ENCODE measurements at regions not wholly inside any gene's neighbourhood (a gene's known extent, or its start where the extent isn't known, plus 50 kb on each side); places are given as distances from the start of the nearest gene placed in this dataset.

GRCh38 chr7:29622335-29623265 is 59.0 kb downstream of the PRR15 start:
- H3K36me3 ChIP-seq (ENCODE audit: control insufficient read depth in 4 of 4, insufficient read depth in 4 of 4, low read length in 4 of 4) = no peaks in the 10 kb centered on the region
- 83 to 87% methylated on average over 13 of the region's 13 CpGs for WGBS, 2 donors
- H3K9me3 ChIP-seq (ENCODE audit: control insufficient read depth in 4 of 4, insufficient read depth in 3 of 4, low read length in 3 of 4) = peaks cover 0 to 2% (median 0%) of the 10 kb centered on the region in 4 donors
- TF ChIP-seq CTCF (IDR thresholded peaks at IDR 0.05; ENCODE audit: control extremely low read depth, extremely low read depth) = no peak
- no peak for ATAC-seq (ENCODE audit: insufficient read depth, low FRiP score)
- H3K27ac ChIP-seq (ENCODE audit: low read depth in 1 of 2, low read length in 1 of 2) = no peak overlapping the region
- no peak overlapping the region for H3K4me3 ChIP-seq
- DNase-seq = no peak
- peaks cover 0 to 18% (median 3%) of the 10 kb centered on the region in 3 donors for H3K27me3 ChIP-seq (ENCODE audit: control insufficient read depth in 3 of 3, insufficient read depth in 3 of 3, low read length in 2 of 3)
- no peaks in the 10 kb centered on the region for H3K4me1 ChIP-seq (ENCODE audit: control insufficient read depth in 5 of 5, insufficient read depth in 5 of 5, low read length in 5 of 5)
- no peak overlapping the region for H3K9ac ChIP-seq (ENCODE audit: insufficient read depth in 1 of 2, low read length in 2 of 2)

- 83 to 93% methylated on average over 2 of the region's 2 CpGs for WGBS, 2 donors
- Histone ChIP-seq H3K4me3 (no peak overlapping the region), H3K4me1 (ENCODE audit: control insufficient read depth in 5 of 5, insufficient read depth in 5 of 5, low read length in 5 of 5) (no peaks in the 10 kb centered on the region), H3K27ac (ENCODE audit: low read depth in 1 of 2, low read length in 1 of 2) (no peak overlapping the region), H3K9ac (ENCODE audit: insufficient read depth in 1 of 2, low read length in 2 of 2) (no peak overlapping the region), H3K27me3 (ENCODE audit: control insufficient read depth in 3 of 3, insufficient read depth in 3 of 3, low read length in 2 of 3) (peaks cover 0 to 18% (median 3%) of the 10 kb centered on the region in 3 donors), H3K36me3 (ENCODE audit: control insufficient read depth in 4 of 4, insufficient read depth in 4 of 4, low read length in 4 of 4) (no peaks in the 10 kb centered on the region), H3K9me3 (ENCODE audit: control insufficient read depth in 4 of 4, insufficient read depth in 3 of 4, low read length in 3 of 4) (peaks cover 0 to 2% (median 0%) of the 10 kb centered on the region in 4 donors)
- no peak for DNase-seq
- ATAC-seq (ENCODE audit: insufficient read depth, low FRiP score) = no peak
- no peak for TF ChIP-seq CTCF (IDR thresholded peaks at IDR 0.05; ENCODE audit: control extremely low read depth, extremely low read depth)
Measured at GRCh38 chr7:29623973-29624372, 60.3 kb downstream of the PRR15 start.

GRCh38 chr7:29626730-29627129 is 63.1 kb downstream of the PRR15 start:
- DNase-seq = no peak
- ATAC-seq (ENCODE audit: insufficient read depth, low FRiP score) = no peak
- WGBS, 2 donors = 81 to 93% methylated on average over 2 of the region's 2 CpGs
- H3K27me3 ChIP-seq (ENCODE audit: control insufficient read depth in 3 of 3, insufficient read depth in 3 of 3, low read length in 2 of 3) = peaks cover 0 to 16% (median 3%) of the 10 kb centered on the region in 3 donors
- H3K4me3 ChIP-seq = no peak overlapping the region
- no peak for TF ChIP-seq CTCF (IDR thresholded peaks at IDR 0.05; ENCODE audit: control extremely low read depth, extremely low read depth)
- H3K9ac ChIP-seq (ENCODE audit: insufficient read depth in 1 of 2, low read length in 2 of 2) = no peak overlapping the region
- H3K4me1 ChIP-seq (ENCODE audit: control insufficient read depth in 5 of 5, insufficient read depth in 5 of 5, low read length in 5 of 5) = no peaks in the 10 kb centered on the region
- peaks cover 0 to 1% (median 0%) of the 10 kb centered on the region in 4 donors for H3K9me3 ChIP-seq (ENCODE audit: control insufficient read depth in 4 of 4, insufficient read depth in 3 of 4, low read length in 3 of 4)
- no peak overlapping the region for H3K27ac ChIP-seq (ENCODE audit: low read depth in 1 of 2, low read length in 1 of 2)
- H3K36me3 ChIP-seq (ENCODE audit: control insufficient read depth in 4 of 4, insufficient read depth in 4 of 4, low read length in 4 of 4) = no peaks in the 10 kb centered on the region
